DND-41 (cell line): ENCODE measurements at regions not wholly inside any gene's neighbourhood (a gene's known extent, or its start where the extent isn't known, plus 50 kb on each side); places are given as distances from the start of the nearest gene placed in this dataset.

Experiments used
- ATAC-seq: fragments of 200-7000 bp; cut with Tn5 transposase; 3 replicates; pipeline ENCODE4 v1.9.1; 2021; ENCODE audit warnings: low read depth; ENCODE audit not compliant: insufficient read depth
- DNase-seq: peaks from one replicate; pipeline ENCODE4 v3.0.0-alpha.2; 2020
- H2AFZ ChIP-seq: 2 replicates; pipeline ENCODE4 v1.6.0; 2012; ENCODE audit warnings: low read depth, low read length
- H3K27ac ChIP-seq: 2 replicates; pipeline ENCODE4 v1.5.1; 2012; ENCODE audit warnings: low read length, inconsistent platforms
- H3K27me3 ChIP-seq: fragments of 200-600 bp; sonication (generic); 2 replicates; pipeline ENCODE4 v1.6.0; 2012; ENCODE audit warnings: low read length, mild to moderate bottlenecking, inconsistent platforms; ENCODE audit not compliant: insufficient read depth, poor library complexity
- H3K36me3 ChIP-seq: 2 replicates; pipeline ENCODE4 v1.5.1; 2012; ENCODE audit warnings: low read length, inconsistent platforms; ENCODE audit not compliant: insufficient read depth
- H3K4me1 ChIP-seq: 2 replicates; pipeline ENCODE4 v1.5.1; 2012; ENCODE audit warnings: mild to moderate bottlenecking, low read length; ENCODE audit not compliant: insufficient read depth
- H3K4me2 ChIP-seq: 2 replicates; pipeline ENCODE4 v1.6.0; 2012; ENCODE audit warnings: mild to moderate bottlenecking, moderate library complexity, low read length, inconsistent platforms; ENCODE audit not compliant: insufficient read depth
- H3K4me3 ChIP-seq, 2 experiments: fragments of 200-600 bp in 1 of 2; shearing (Covaris generic) in 1 of 2; 2 replicates each; pipeline ENCODE4 v1.5.1; 2012 to 2016; ENCODE audit warnings: inconsistent platforms in 2 of 2, low read length in 2 of 2, mild to moderate bottlenecking in 2 of 2, low read depth in 1 of 2, moderate library complexity in 1 of 2
- H3K79me2 ChIP-seq: 2 replicates; pipeline ENCODE4 v1.6.0; 2012; ENCODE audit warnings: low read length, inconsistent platforms; ENCODE audit not compliant: insufficient read depth
- H3K9ac ChIP-seq: 2 replicates; pipeline ENCODE4 v1.6.0; 2012; ENCODE audit warnings: low read depth, mild to moderate bottlenecking, inconsistent platforms, low read length, moderate library complexity
- H3K9me3 ChIP-seq: 2 replicates; pipeline ENCODE4 v1.5.1; 2012; ENCODE audit warnings: low read length, moderate library complexity, mild to moderate bottlenecking, inconsistent platforms; ENCODE audit not compliant: insufficient read depth, severe bottlenecking
- H4K20me1 ChIP-seq: 2 replicates; pipeline ENCODE4 v1.6.0; 2012; ENCODE audit warnings: low read length; ENCODE audit not compliant: insufficient read depth
- CTCF ChIP-seq: IDR thresholded peaks from 2 replicates; pipeline ENCODE4 v1.5.1; 2012; ENCODE audit warnings: borderline replicate concordance, low read length, moderate library complexity, mild to moderate bottlenecking; ENCODE audit not compliant: poor library complexity, severe bottlenecking; ENCODE audit errors: extremely low read depth
- EZH2 ChIP-seq: IDR thresholded peaks from 3 replicates; pipeline ENCODE4 v1.6.1; 2012; ENCODE audit warnings: borderline replicate concordance, low read depth, mild to moderate bottlenecking, moderate library complexity, low read length, inconsistent platforms; ENCODE audit not compliant: severe bottlenecking

DNA sequence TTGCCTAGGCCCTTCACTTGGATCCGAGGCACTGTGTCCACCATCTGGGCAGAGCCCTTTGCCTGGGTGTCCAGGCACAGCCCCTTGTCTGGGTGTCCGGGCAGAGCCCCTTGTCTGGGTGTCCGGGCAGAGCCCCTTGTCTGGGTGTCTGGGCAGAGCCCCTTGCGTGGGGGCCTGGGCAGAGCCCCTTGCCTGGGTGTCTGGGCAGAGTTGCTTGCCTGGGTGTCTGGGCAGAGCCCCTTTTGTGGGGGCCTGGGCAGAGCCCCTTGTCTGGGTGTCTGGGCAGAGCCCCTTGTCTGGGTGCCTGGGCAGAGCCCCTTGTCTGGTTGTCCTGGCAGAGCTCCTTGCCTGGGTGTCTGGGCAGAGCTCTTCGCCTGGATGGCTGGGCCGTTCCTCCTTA is 443.4 kb upstream of the CDH4 start:
- Histone ChIP-seq H3K27ac (no peak overlapping the region), H2AFZ (no peak overlapping the region), H3K36me3 (no peaks in the 10 kb centered on the region), H3K9ac (no peak overlapping the region), H3K4me3 (no peak overlapping the region), H3K4me2 (no peak overlapping the region), H4K20me1 (no peaks in the 10 kb centered on the region), H3K4me1 (peaks cover 12% of the 10 kb centered on the region), H3K9me3 (no peaks in the 10 kb centered on the region), H3K27me3 (peaks cover 5% of the 10 kb centered on the region), H3K79me2 (no peaks in the 10 kb centered on the region)
- no peak for TF ChIP-seq EZH2
- no peak for TF ChIP-seq CTCF
- no peak for ATAC-seq
- DNase-seq = no peak

DNA sequence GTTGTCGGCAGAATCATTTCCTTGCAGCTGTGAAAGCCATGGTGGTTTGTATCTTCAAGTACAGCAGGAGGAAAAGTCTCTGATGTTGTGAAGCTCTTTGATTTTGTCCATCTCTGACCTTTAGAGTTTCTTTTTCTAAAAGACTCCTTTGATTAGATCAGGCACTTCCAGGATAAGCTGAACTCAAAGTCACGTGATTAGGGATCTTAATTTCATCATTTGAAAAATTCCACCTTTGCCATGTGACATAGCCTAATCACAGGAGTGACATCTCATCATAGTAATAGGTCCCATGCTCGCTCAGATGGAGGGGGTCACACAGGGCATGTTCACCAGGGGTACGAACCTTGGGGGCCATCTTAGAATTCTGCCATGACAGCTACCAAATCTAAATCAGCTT is 441.5 kb upstream of the CDH4 start:
- Histone ChIP-seq H3K4me3 (no peak overlapping the region), H3K36me3 (no peaks in the 10 kb centered on the region), H3K9me3 (no peaks in the 10 kb centered on the region), H4K20me1 (no peaks in the 10 kb centered on the region), H3K9ac (no peak overlapping the region), H3K4me2 (no peak overlapping the region), H3K4me1 (0 out of 2 replicates have a peak, but pooled peaks cover 3% of the 10 kb centered on the region), H3K27me3 (peaks cover 2% of the 10 kb centered on the region), H2AFZ (no peak overlapping the region), H3K79me2 (no peaks in the 10 kb centered on the region), H3K27ac (no peak overlapping the region)
- ATAC-seq = no peak
- TF ChIP-seq EZH2 = no peak
- no peak for TF ChIP-seq CTCF
- DNase-seq = no peak

GRCh38 chr20:60812561-60812960 is 439.5 kb upstream of the CDH4 start:
- TF ChIP-seq EZH2 = no peak
- TF ChIP-seq CTCF = no peak

DNA sequence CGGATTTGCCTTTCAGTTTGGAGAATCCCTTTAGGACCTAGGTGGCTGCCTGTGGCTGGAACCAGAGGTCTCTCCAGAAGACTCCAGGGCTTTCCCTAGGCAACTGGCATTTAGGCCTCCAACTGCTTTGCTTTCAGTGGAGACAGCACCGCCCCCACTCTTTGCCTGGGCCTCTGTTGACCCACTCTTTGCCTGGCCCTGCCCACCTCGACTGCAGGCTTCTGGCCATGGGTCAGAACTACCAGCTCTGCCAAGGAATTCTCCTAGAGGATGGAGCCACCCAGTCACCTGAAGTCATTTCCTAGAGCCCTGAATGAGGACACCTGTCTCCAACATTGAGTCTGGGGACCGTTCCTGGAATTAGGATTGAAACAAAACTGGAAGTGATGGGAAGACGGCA is 439.0 kb upstream of the CDH4 start:
- Histone ChIP-seq H3K4me3 (no peak overlapping the region), H3K27me3 (peaks cover 2% of the 10 kb centered on the region), H3K27ac (no peak overlapping the region), H4K20me1 (no peaks in the 10 kb centered on the region), H3K9me3 (peaks cover 12% of the 10 kb centered on the region), H3K4me1 (no peaks in the 10 kb centered on the region), H2AFZ (no peak overlapping the region), H3K4me2 (no peak overlapping the region), H3K79me2 (no peaks in the 10 kb centered on the region), H3K36me3 (no peaks in the 10 kb centered on the region), H3K9ac (no peak overlapping the region)
- no peak for DNase-seq
- no peak for TF ChIP-seq CTCF
- ATAC-seq = no peak

More at GRCh38 chr20:60812561-60812960, 439.5 kb upstream of the CDH4 start:
- Histone ChIP-seq H3K9ac (no peak overlapping the region), H3K27ac (no peak overlapping the region), H3K9me3 (peaks cover 12% of the 10 kb centered on the region), H3K4me2 (no peak overlapping the region), H4K20me1 (no peaks in the 10 kb centered on the region), H3K4me3 (no peak overlapping the region), H3K27me3 (peaks cover 2% of the 10 kb centered on the region), H2AFZ (no peak overlapping the region), H3K4me1 (no peaks in the 10 kb centered on the region), H3K36me3 (no peaks in the 10 kb centered on the region), H3K79me2 (no peaks in the 10 kb centered on the region)
- ATAC-seq (no peak), DNase-seq (no peak)
